NB4 (cell line): ENCODE measurements at regions not wholly inside any gene's neighbourhood (a gene's known extent, or its start where the extent isn't known, plus 50 kb on each side); places are given as distances from the start of the nearest gene placed in this dataset.

Experiments
- DNase-seq: peaks from one replicate; pipeline ENCODE4 v3.0.0; 2010; ENCODE audit warnings: low read depth
- H3K4me3 ChIP-seq: one replicate; pipeline ENCODE4 v1.5.1; 2011; ENCODE audit warnings: mild to moderate bottlenecking, low read depth, low read length, moderate library complexity
- MYC ChIP-seq: IDR thresholded peaks from 2 replicates; pipeline ENCODE4 v1.6.1; 2011; ENCODE audit warnings: low read depth, low read length
- POLR2A ChIP-seq: IDR thresholded peaks from 2 replicates; pipeline ENCODE4 v1.6.1; 2011; ENCODE audit warnings: mild to moderate bottlenecking; ENCODE audit not compliant: insufficient read length; ENCODE audit errors: extremely low read depth
- TF ChIP-seq, protein P1 (sequence below): IDR thresholded peaks from one replicate; pipeline ENCODE4 v1.5.1; 2012; ENCODE audit warnings: low read depth, low read length
- TF ChIP-seq, protein P2 (sequence below): IDR thresholded peaks from 2 replicates; pipeline ENCODE4 v1.6.1; 2011; ENCODE audit warnings: low read depth, low read length

DNA sequence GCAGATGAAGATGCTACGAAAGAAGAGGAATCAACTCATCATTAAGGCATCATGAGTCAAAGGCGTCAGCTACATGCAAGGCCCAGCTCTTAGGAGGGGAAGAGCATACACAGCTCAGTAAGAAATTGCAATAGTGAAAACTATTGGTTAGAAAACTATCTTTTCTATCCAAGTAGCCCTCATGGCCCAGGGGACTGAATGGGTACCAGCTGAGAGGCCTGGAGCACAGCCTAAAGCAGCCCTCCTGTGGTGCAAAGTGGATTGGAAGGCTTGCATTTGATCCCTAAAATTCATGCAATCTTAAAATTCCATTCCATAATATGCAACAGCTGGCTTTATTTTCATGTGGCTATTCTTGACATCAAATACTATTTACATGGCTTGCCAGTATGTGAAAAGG is 251.8 kb upstream of the USP24 start:
- DNase-seq = no peak
- TF ChIP-seq, protein P1, sequence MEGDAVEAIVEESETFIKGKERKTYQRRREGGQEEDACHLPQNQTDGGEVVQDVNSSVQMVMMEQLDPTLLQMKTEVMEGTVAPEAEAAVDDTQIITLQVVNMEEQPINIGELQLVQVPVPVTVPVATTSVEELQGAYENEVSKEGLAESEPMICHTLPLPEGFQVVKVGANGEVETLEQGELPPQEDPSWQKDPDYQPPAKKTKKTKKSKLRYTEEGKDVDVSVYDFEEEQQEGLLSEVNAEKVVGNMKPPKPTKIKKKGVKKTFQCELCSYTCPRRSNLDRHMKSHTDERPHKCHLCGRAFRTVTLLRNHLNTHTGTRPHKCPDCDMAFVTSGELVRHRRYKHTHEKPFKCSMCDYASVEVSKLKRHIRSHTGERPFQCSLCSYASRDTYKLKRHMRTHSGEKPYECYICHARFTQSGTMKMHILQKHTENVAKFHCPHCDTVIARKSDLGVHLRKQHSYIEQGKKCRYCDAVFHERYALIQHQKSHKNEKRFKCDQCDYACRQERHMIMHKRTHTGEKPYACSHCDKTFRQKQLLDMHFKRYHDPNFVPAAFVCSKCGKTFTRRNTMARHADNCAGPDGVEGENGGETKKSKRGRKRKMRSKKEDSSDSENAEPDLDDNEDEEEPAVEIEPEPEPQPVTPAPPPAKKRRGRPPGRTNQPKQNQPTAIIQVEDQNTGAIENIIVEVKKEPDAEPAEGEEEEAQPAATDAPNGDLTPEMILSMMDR = no peak
- TF ChIP-seq POLR2A (no peak), MYC (no peak)
- TF ChIP-seq, protein P2, sequence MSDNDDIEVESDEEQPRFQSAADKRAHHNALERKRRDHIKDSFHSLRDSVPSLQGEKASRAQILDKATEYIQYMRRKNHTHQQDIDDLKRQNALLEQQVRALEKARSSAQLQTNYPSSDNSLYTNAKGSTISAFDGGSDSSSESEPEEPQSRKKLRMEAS = no peak

DNA sequence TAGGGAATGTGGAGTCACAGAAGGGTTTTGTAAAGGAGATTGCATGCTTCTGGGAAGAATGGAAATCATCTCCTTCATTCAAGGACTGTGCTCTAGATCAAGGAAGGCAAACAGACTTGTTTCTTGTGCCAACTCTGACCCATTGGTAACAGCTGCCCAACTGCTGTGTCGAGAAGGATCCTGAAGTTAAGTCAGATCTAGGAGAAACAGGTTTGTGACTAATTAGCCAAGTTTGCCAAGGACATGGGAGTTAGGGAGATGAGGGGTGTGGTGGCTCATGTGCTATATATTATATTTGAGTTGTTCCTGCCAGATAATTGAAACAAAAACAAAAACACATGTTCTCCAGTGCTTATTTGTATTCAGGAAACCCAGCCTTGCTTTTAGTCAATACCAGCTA is 251.2 kb upstream of the USP24 start:
- no peak for DNase-seq
- H3K4me3 ChIP-seq = no peak overlapping the region
- TF ChIP-seq POLR2A (no peak), MYC (no peak)
- TF ChIP-seq, protein P2 = no peak
- TF ChIP-seq, protein P1 = no peak

More for the DNA sequence above, 251.8 kb upstream of the USP24 start:
- no peak overlapping the region for H3K4me3 ChIP-seq

DNA sequence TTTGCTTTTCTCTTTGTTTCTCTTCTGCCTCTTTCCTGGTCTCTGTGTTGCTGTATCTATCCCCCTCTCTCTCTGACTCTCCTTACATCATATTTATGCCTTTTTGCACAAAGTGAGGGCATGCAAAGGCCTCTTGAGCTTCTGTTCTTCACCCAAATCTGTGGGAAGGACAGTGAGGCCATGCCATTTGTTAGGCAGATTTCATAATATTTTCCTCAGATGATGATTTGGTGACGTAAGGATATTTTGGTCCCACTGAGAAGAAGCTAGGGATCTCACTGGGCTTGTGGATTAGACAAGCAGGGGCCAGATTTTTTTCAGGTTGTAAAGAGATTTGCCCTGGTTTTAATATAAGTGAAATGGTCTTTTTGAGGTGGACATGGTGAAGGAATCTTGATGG is 249.4 kb upstream of the USP24 start:
- TF ChIP-seq POLR2A (no peak), MYC (no peak)
- TF ChIP-seq, protein P1 = no peak
- TF ChIP-seq, protein P2 = no peak
- no peak for DNase-seq
- no peak overlapping the region for H3K4me3 ChIP-seq

DNA sequence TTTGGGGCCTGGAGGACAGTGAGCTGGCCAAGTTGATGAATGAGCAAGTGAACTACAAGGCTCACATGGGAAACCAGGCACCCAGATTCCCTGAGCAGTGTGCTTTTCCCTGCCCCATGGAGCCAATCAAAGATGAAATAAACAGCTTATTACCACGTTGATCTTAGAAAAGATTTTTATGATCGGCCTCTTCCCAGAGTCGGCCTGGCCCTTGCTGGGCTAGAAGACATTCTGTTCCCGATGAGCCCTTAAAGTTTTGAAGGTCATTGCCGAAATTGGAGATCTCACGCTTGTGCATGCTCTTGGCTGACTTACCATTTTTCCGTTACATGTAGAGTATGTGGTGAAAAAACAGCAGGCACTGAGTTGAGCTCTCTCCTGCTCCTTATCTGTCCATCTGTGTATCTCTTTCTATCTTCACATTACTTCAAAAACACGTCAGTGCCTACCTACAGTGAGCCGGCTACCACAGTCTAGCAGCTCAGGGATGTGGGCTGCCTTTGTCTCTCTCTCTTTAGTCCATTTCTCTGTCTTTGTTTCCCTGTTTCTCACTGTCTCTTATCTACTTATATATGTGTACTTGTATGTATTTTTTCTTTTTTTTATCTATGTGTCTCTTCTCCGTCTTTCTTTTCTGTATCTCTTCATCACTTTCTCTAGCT is 248.8 kb upstream of the USP24 start:
- DNase-seq = no peak
- TF ChIP-seq, protein P2 = no peak
- no peak for TF ChIP-seq POLR2A
- TF ChIP-seq, protein P1 = no peak
- TF ChIP-seq MYC = no peak
- H3K4me3 ChIP-seq = no peak overlapping the region

DNA sequence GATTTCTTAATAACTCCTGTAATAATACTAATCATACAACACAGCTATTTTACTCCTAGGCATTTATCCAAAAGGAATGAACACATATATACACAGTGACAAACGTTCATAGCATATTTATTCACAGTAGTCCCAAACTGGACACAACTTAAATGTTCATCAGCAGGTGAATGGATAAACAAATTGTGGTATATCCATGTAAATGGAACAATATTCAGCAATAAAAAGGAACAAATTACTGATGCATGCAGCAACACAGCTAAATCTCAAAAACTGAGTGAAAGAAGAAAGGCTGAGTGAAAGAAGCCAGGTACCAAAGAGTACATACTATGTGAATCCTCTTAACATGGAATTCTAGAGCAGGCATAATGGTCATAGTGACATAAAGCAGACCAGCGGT is 242.7 kb upstream of the USP24 start:
- no peak for DNase-seq
- no peak overlapping the region for H3K4me3 ChIP-seq
- TF ChIP-seq, protein P1 = no peak
- TF ChIP-seq POLR2A = no peak
- TF ChIP-seq MYC = no peak
- TF ChIP-seq, protein P2 = no peak
